Spinal cord (tissue), 9 donors: ENCODE measurements at regions not wholly inside any gene's neighbourhood (a gene's known extent, or its start where the extent isn't known, plus 50 kb on each side); places are given as distances from the start of the nearest gene placed in this dataset.

Experiments used
- DNase-seq, 6 donors: peaks; one replicate each; pipeline versions ENCODE4 v3.0.0 to v3.0.0-alpha.2; 2013 to 2015; ENCODE audit warnings: low spot score in 6 of 6, low read depth in 4 of 6
- H3K27ac ChIP-seq: one replicate; pipeline ENCODE4 v1.5.1; 2013; ENCODE audit warnings: low read depth, low read length, control low read depth
- H3K27me3 ChIP-seq: one replicate; pipeline ENCODE4 v1.6.1; 2013; ENCODE audit warnings: low read length; ENCODE audit not compliant: control insufficient read depth, insufficient read depth
- H3K36me3 ChIP-seq: one replicate; pipeline ENCODE4 v1.6.1; 2013; ENCODE audit warnings: low read length; ENCODE audit not compliant: control insufficient read depth, insufficient read depth
- H3K4me1 ChIP-seq: one replicate; pipeline ENCODE4 v1.6.1; 2013; ENCODE audit warnings: low read length; ENCODE audit not compliant: control insufficient read depth, insufficient read depth
- H3K4me3 ChIP-seq: one replicate; pipeline ENCODE4 v1.5.1; 2013; ENCODE audit warnings: low read depth, low read length, control low read depth
- H3K9me3 ChIP-seq: one replicate; pipeline ENCODE4 v1.6.1; 2013; ENCODE audit warnings: low read length; ENCODE audit not compliant: control insufficient read depth, insufficient read depth
- WGBS: methylation state at CpG from one replicate; pipeline ENCODE4 v1.1.5; 2013; ENCODE audit warnings: missing lambda C conversion rate; ENCODE audit not compliant: insufficient coverage; 5-methylcytosine and 5-hydroxymethylcytosine counted together
- donor health status: healthy.

GRCh38 chr10:47225928-47226645 lies 73.9 kb upstream of the GDF10 start:
- Histone ChIP-seq H3K9me3 (no peaks in the 10 kb centered on the region), H3K4me1 (peaks cover 15% of the 10 kb centered on the region), H3K36me3 (no peaks in the 10 kb centered on the region), H3K4me3 (no peak overlapping the region), H3K27me3 (no peaks in the 10 kb centered on the region), H3K27ac (no peak overlapping the region)
- WGBS: 91% methylated on average over 3 of the region's 8 CpGs
- no peak for DNase-seq

GRCh38 chr10:47230482-47230881 lies 69.5 kb upstream of the GDF10 start:
- DNase-seq: no peak
- H3K9me3 ChIP-seq: no peaks in the 10 kb centered on the region
- WGBS: 62% methylated on average over 2 of the region's 4 CpGs
- H3K27ac ChIP-seq: no peak overlapping the region
- H3K27me3 ChIP-seq: no peaks in the 10 kb centered on the region
- no peaks in the 10 kb centered on the region for H3K4me1 ChIP-seq
- no peaks in the 10 kb centered on the region for H3K36me3 ChIP-seq
- H3K4me3 ChIP-seq: no peak overlapping the region

- Histone ChIP-seq H3K4me3 (no peak overlapping the region), H3K36me3 (no peaks in the 10 kb centered on the region)
- DNase-seq: no peak
Measured at GRCh38 chr10:47230957-47231356, 69.0 kb upstream of the GDF10 start.

GRCh38 chr10:47231414-47231813 lies 68.6 kb upstream of the GDF10 start:
- Histone ChIP-seq H3K27me3 (no peaks in the 10 kb centered on the region), H3K4me3 (no peak overlapping the region), H3K9me3 (no peaks in the 10 kb centered on the region), H3K36me3 (no peaks in the 10 kb centered on the region), H3K27ac (no peak overlapping the region), H3K4me1 (no peaks in the 10 kb centered on the region)
- DNase-seq: no peak
- no CpG with 5 or more reads among the region's 2 CpGs for WGBS

More at GRCh38 chr10:47230957-47231356, 69.0 kb upstream of the GDF10 start:
- Histone ChIP-seq H3K27ac (no peak overlapping the region), H3K27me3 (no peaks in the 10 kb centered on the region), H3K4me1 (no peaks in the 10 kb centered on the region), H3K9me3 (no peaks in the 10 kb centered on the region)

GRCh38 chr10:47233631-47234030 lies 66.4 kb upstream of the GDF10 start:
- Histone ChIP-seq H3K4me1 (no peaks in the 10 kb centered on the region), H3K36me3 (no peaks in the 10 kb centered on the region), H3K4me3 (no peak overlapping the region), H3K27me3 (no peaks in the 10 kb centered on the region), H3K27ac (no peak overlapping the region), H3K9me3 (no peaks in the 10 kb centered on the region)
- DNase-seq: no peak

- DNase-seq: no peak
- WGBS: no CpG with 5 or more reads among the region's 1 CpG
- Histone ChIP-seq H3K27ac (no peak overlapping the region), H3K4me3 (no peak overlapping the region), H3K4me1 (no peaks in the 10 kb centered on the region), H3K27me3 (no peaks in the 10 kb centered on the region), H3K36me3 (no peaks in the 10 kb centered on the region), H3K9me3 (no peaks in the 10 kb centered on the region)
Measured at GRCh38 chr10:47235484-47235883, 64.5 kb upstream of the GDF10 start.

GRCh38 chr10:47237316-47238260 lies 62.4 kb upstream of the GDF10 start:
- no peak overlapping the region for H3K4me3 ChIP-seq
- WGBS: 92% methylated on average over 9 of the region's 10 CpGs
- H3K9me3 ChIP-seq: no peaks in the 10 kb centered on the region
- H3K4me1 ChIP-seq: no peaks in the 10 kb centered on the region
- no peaks in the 10 kb centered on the region for H3K36me3 ChIP-seq
- H3K27me3 ChIP-seq: no peaks in the 10 kb centered on the region
- H3K27ac ChIP-seq: no peak overlapping the region
- no peak for DNase-seq

GRCh38 chr10:47238331-47239095 lies 61.5 kb upstream of the GDF10 start:
- no peaks in the 10 kb centered on the region for H3K27me3 ChIP-seq
- H3K36me3 ChIP-seq: no peaks in the 10 kb centered on the region
- WGBS: 92% methylated on average over 7 of the region's 7 CpGs
- no peak overlapping the region for H3K4me3 ChIP-seq
- no peak overlapping the region for H3K27ac ChIP-seq
- no peak for DNase-seq
- H3K4me1 ChIP-seq: no peaks in the 10 kb centered on the region
- H3K9me3 ChIP-seq: no peaks in the 10 kb centered on the region

GRCh38 chr10:47239211-47239610 lies 60.8 kb upstream of the GDF10 start:
- Histone ChIP-seq H3K27ac (no peak overlapping the region), H3K36me3 (no peaks in the 10 kb centered on the region), H3K4me3 (no peak overlapping the region), H3K27me3 (no peaks in the 10 kb centered on the region), H3K4me1 (no peaks in the 10 kb centered on the region), H3K9me3 (no peaks in the 10 kb centered on the region)
- WGBS: 91% methylated on average over 2 of the region's 3 CpGs
- DNase-seq: no peak
